Endothelial cell of umbilical vein (primary cell): ENCODE measurements at regions not wholly inside any gene's neighbourhood (a gene's known extent, or its start where the extent isn't known, plus 50 kb on each side); places are given as distances from the start of the nearest gene placed in this dataset.
A peak's percentile ranks its signal among the peaks of the same experiment; 100 is the strongest.

Source experiments
- BruUV-seq: library from RNA; stranded (reverse); fragments of 400-500 nt; replicated peaks from 2 replicates; lab custom pipeline; 2021; lab: Mats Ljungman, UMichigan
- CTCF ChIA-PET: fragments of 300-600, 350-600 bp; sonication (Branson Sonifier 250); formaldehyde crosslinking; loops from one replicate; lab custom pipeline; 2021; ENCODE audit warnings: antibody characterized with exemption, inconsistent platforms; lab: Charles Lee
- POLR2A ChIA-PET: fragments of 300-600, 350-600 bp; sonication (Branson Sonifier 250); formaldehyde crosslinking; loops from one replicate; lab custom pipeline; 2021; ENCODE audit warnings: antibody characterized with exemption, inconsistent platforms; lab: Charles Lee
- DNase-seq: peaks from one replicate; pipeline ENCODE4 v3.0.0-alpha.2; 2011; ENCODE audit warnings: low read depth, low spot score
- FAIRE-seq: peaks from 2 replicates; lab custom pipeline; 2011; peaks lifted over from hg19 to GRCh38; lab: Jason Lieb, UNC
- H2AFZ ChIP-seq: 2 replicates; pipeline ENCODE4 v1.6.0; 2012; ENCODE audit warnings: low read depth, low read length, control low read depth, inconsistent platforms
- H3K27ac ChIP-seq: 2 replicates; pipeline ENCODE4 v1.5.1; 2011; ENCODE audit warnings: low read depth, mild to moderate bottlenecking, control low read depth, low read length, moderate library complexity; ENCODE audit not compliant: insufficient read depth
- H3K27me3 ChIP-seq, 2 experiments: 2 replicates each; pipeline versions ENCODE4 v1.6.0 to v1.6.1; 2011; ENCODE audit warnings: low read length in 2 of 2, mixed read lengths in 1 of 2; ENCODE audit not compliant: control insufficient read depth in 2 of 2, insufficient read depth in 2 of 2
- H3K36me3 ChIP-seq, 2 experiments: 2 replicates in 1 of 2; 3 replicates in 1 of 2; pipeline ENCODE4 v1.5.1; 2011; ENCODE audit warnings: low read length in 2 of 2, mild to moderate bottlenecking in 1 of 2, moderate library complexity in 1 of 2; ENCODE audit not compliant: control insufficient read depth in 2 of 2, insufficient read depth in 2 of 2; ENCODE audit errors: extremely low read depth in 1 of 2
- H3K4me1 ChIP-seq: 3 replicates; pipeline ENCODE4 v1.5.1; 2011; ENCODE audit warnings: mild to moderate bottlenecking, low read length; ENCODE audit not compliant: control insufficient read depth, insufficient read depth; ENCODE audit errors: extremely low read depth
- H3K4me2 ChIP-seq: 2 replicates; pipeline ENCODE4 v1.6.1; 2011; ENCODE audit warnings: low read length, control low read depth, mixed read lengths; ENCODE audit not compliant: insufficient read depth
- H3K4me3 ChIP-seq, 3 experiments: fragments of 200-600 bp in 1 of 3; sonication (generic), shearing (Covaris generic) in 1 of 3; replicated peaks in 1 of 3; 2 replicates each; pipeline ENCODE4 v1.5.1; 2011 to 2016; ENCODE audit warnings: control low read depth in 3 of 3, low read length in 3 of 3, mild to moderate bottlenecking in 2 of 3, inconsistent platforms in 1 of 3, low read depth in 1 of 3, moderate library complexity in 1 of 3; ENCODE audit not compliant: insufficient read depth in 1 of 3
- H3K79me2 ChIP-seq: 2 replicates; pipeline ENCODE4 v1.6.0; 2012; ENCODE audit warnings: low read length, inconsistent platforms; ENCODE audit not compliant: control insufficient read depth, insufficient read depth
- H3K9ac ChIP-seq: replicated peaks from 2 replicates; pipeline ENCODE3; 2011; ENCODE audit warnings: low read length, control low read depth; ENCODE audit not compliant: insufficient read depth; ENCODE audit errors: extremely low read depth
- H3K9me1 ChIP-seq: replicated peaks from 3 replicates; pipeline ENCODE4 v1.6.0; 2011; ENCODE audit warnings: mild to moderate bottlenecking, low read length; ENCODE audit not compliant: control insufficient read depth, insufficient read depth; ENCODE audit errors: extremely low read depth
- H3K9me3 ChIP-seq: replicated peaks from 2 replicates; pipeline ENCODE4 v1.5.1; 2012; ENCODE audit warnings: low read length, inconsistent platforms; ENCODE audit not compliant: control insufficient read depth, insufficient read depth
- H4K20me1 ChIP-seq: replicated peaks from 2 replicates; pipeline ENCODE3; 2011; ENCODE audit warnings: mild to moderate bottlenecking, low read length; ENCODE audit not compliant: control insufficient read depth, insufficient read depth; ENCODE audit errors: extremely low read depth
- GATA2 ChIP-seq: IDR thresholded peaks from 2 replicates; pipeline ENCODE4 v1.7.0; 2011; ENCODE audit warnings: low read depth, mild to moderate bottlenecking, moderate library complexity, mixed read lengths, low read length; ENCODE audit not compliant: insufficient read length, insufficient read depth
- JUN ChIP-seq: IDR thresholded peaks from 2 replicates; pipeline ENCODE4 v1.6.1; 2011; ENCODE audit warnings: borderline replicate concordance, low read depth; ENCODE audit not compliant: insufficient read length, insufficient read depth
- MYC ChIP-seq: IDR thresholded peaks from one replicate; pipeline ENCODE4 v1.6.1; 2011; ENCODE audit warnings: mild to moderate bottlenecking, low read depth, low read length
- POLR2A ChIP-seq: IDR thresholded peaks from 2 replicates; pipeline ENCODE4 v1.6.1; 2012; ENCODE audit warnings: low read depth, mild to moderate bottlenecking, control low read depth, low read length
- POLR2AphosphoS5 ChIP-seq: IDR thresholded peaks from 2 replicates; pipeline ENCODE4 v1.6.1; 2012; ENCODE audit warnings: low read depth, mild to moderate bottlenecking, control low read depth, low read length, moderate library complexity; ENCODE audit not compliant: insufficient read depth
- dilution Hi-C: fragments of 300-500 bp; cut with MboI; formaldehyde crosslinking; loops from one replicate; pipeline ENCODE4 v1.15.0; 2019; ENCODE audit warnings: low sequenced_read_pairs; ENCODE audit not compliant: extremely low pct_ligation_motif_present
- intact Hi-C: fragments of 100-400 bp; cut with micrococcal nuclease; formaldehyde crosslinking; loops from one replicate; pipeline ENCODE4 v1.10.0; 2022
- TF ChIP-seq, protein P1 (sequence below), 2 donors: IDR thresholded peaks; 1 replicate in 1 of 2; 2 replicates in 1 of 2; pipeline ENCODE4 v1.5.1; 2011; ENCODE audit warnings: low read length in 2 of 2, mild to moderate bottlenecking in 2 of 2, moderate library complexity in 2 of 2, control low read depth in 1 of 2, inconsistent platforms in 1 of 2, low read depth in 1 of 2; ENCODE audit not compliant: insufficient read depth in 1 of 2; ENCODE audit errors: extremely low read depth in 1 of 2
- TF ChIP-seq, protein P2 (sequence below): IDR thresholded peaks from 2 replicates; pipeline ENCODE4 v1.6.1; 2011; ENCODE audit not compliant: insufficient read depth, insufficient read length

DNA sequence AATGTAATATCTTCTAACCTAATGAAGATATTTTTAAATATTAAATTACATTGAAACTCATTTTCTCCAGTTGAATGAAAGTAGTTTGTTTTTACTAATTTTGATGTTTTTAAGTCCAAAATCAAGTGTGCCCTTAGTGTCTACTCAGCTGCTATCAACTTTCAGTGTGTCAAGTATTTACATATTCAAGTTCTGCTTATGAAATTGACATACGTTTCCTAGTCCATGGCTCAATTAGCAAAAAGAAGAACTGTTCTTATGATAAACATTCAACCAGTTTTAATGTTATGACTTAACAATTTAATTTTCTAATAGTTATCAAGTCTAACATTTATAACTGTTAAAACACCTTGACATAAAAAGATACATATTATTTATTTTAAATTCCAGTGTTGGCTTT is 137.1 kb downstream of the DUSP6 start:
- Histone ChIP-seq H3K4me3 (no peak overlapping the region), H3K9me1 (no peaks in the 10 kb centered on the region), H2AFZ (no peak overlapping the region), H3K9ac (no peak overlapping the region), H3K4me2 (no peak overlapping the region), H4K20me1 (no peaks in the 10 kb centered on the region), H3K36me3 (no peaks in the 10 kb centered on the region), H3K4me1 (peaks cover 7% of the 10 kb centered on the region), H3K27ac (no peak overlapping the region), H3K9me3 (no peaks in the 10 kb centered on the region), H3K27me3 (no peaks in the 10 kb centered on the region), H3K79me2 (no peaks in the 10 kb centered on the region)
- intact Hi-C loops (no loop called here), dilution Hi-C loops (no loop called here)
- POLR2A ChIA-PET, result no interaction called here
- BruUV-seq, result no TSS peak
- peak; percentile 21 for FAIRE-seq
- TF ChIP-seq JUN, result no peak
- TF ChIP-seq, protein P1, sequence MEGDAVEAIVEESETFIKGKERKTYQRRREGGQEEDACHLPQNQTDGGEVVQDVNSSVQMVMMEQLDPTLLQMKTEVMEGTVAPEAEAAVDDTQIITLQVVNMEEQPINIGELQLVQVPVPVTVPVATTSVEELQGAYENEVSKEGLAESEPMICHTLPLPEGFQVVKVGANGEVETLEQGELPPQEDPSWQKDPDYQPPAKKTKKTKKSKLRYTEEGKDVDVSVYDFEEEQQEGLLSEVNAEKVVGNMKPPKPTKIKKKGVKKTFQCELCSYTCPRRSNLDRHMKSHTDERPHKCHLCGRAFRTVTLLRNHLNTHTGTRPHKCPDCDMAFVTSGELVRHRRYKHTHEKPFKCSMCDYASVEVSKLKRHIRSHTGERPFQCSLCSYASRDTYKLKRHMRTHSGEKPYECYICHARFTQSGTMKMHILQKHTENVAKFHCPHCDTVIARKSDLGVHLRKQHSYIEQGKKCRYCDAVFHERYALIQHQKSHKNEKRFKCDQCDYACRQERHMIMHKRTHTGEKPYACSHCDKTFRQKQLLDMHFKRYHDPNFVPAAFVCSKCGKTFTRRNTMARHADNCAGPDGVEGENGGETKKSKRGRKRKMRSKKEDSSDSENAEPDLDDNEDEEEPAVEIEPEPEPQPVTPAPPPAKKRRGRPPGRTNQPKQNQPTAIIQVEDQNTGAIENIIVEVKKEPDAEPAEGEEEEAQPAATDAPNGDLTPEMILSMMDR (IDR thresholded peaks at IDR 0.05; ENCODE audit: extremely low read depth in 1 of 2, insufficient read depth in 1 of 2, low read depth in 1 of 2, low read length in 2 of 2), result no peak
- TF ChIP-seq MYC, result no peak
- TF ChIP-seq, protein P2, sequence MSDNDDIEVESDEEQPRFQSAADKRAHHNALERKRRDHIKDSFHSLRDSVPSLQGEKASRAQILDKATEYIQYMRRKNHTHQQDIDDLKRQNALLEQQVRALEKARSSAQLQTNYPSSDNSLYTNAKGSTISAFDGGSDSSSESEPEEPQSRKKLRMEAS, result no peak
- TF ChIP-seq POLR2A, result no peak
- TF ChIP-seq GATA2, result no peak
- no peak for TF ChIP-seq POLR2AphosphoS5
- no peak for DNase-seq
- CTCF ChIA-PET, result no interaction called here
